ENCODE measurements at regions not wholly inside any gene's neighbourhood (a gene's known extent, or its start where the extent isn't known, plus 50 kb on each side); places are given as distances from the start of the nearest gene placed in this dataset.

GRCh38 chrY:15466891-15467290 is 942.6 kb downstream of the NLGN4Y start:
- TF ChIP-seq POLR2A (IDR thresholded peaks at IDR 0.05) (no peak), CTCF (IDR thresholded peaks at IDR 0.05) (no peak)

Measured in gastroesophageal sphincter (tissue), 3 donors.